Panc1 (cell line): ENCODE measurements at regions not wholly inside any gene's neighbourhood (a gene's known extent, or its start where the extent isn't known, plus 50 kb on each side); places are given as distances from the start of the nearest gene placed in this dataset.

Experiments used
- ATAC-seq: fragments of 200-7000 bp; cut with Tn5 transposase; 2 replicates; pipeline ENCODE4 v1.9.1; 2020; ENCODE audit warnings: mild to moderate bottlenecking, moderate library complexity
- BruUV-seq: library from RNA; stranded (reverse); fragments of 400-500 nt; replicated peaks from 2 replicates; lab custom pipeline; 2021; lab: Mats Ljungman, UMichigan
- CTCF ChIA-PET: fragments of 300-600 bp; sonication (Branson Sonifier 250); formaldehyde crosslinking; loops from one replicate; lab custom pipeline; 2022; ENCODE audit warnings: antibody characterized with exemption; lab: Charles Lee
- POLR2A ChIA-PET: fragments of 300-600 bp; sonication (Branson Sonifier 250); formaldehyde crosslinking; loops from one replicate; lab custom pipeline; 2022; ENCODE audit warnings: antibody characterized with exemption; lab: Charles Lee
- DNase-seq: peaks from one replicate; pipeline ENCODE4 v3.0.0-alpha.2; 2010; ENCODE audit warnings: low read depth, low spot score
- H3K27ac ChIP-seq: 2 replicates; pipeline ENCODE4 v1.5.1; 2011; ENCODE audit warnings: mild to moderate bottlenecking, low read length, inconsistent platforms
- H3K27me3 ChIP-seq: fragments of 200-500 bp; sonication (Bioruptor generic); 2 replicates; pipeline ENCODE4 v1.6.0; 2014; ENCODE audit warnings: low read length, inconsistent platforms; ENCODE audit not compliant: control insufficient read depth, insufficient read depth
- H3K36me3 ChIP-seq: fragments of 200-500 bp; sonication (Bioruptor generic); 2 replicates; pipeline ENCODE4 v1.5.1; 2014; ENCODE audit warnings: inconsistent platforms, mild to moderate bottlenecking, low read length, moderate library complexity; ENCODE audit not compliant: control insufficient read depth, insufficient read depth
- H3K4me1 ChIP-seq: 2 replicates; pipeline ENCODE4 v1.5.1; 2011; ENCODE audit warnings: inconsistent platforms, mild to moderate bottlenecking, low read length, moderate library complexity; ENCODE audit not compliant: control insufficient read depth, insufficient read depth
- H3K4me3 ChIP-seq, 2 experiments: 2 replicates each; pipeline ENCODE4 v1.5.1; 2011 to 2012; ENCODE audit warnings: low read depth in 2 of 2, low read length in 2 of 2, mild to moderate bottlenecking in 2 of 2, inconsistent platforms in 1 of 2, moderate library complexity in 1 of 2
- H3K9me3 ChIP-seq: fragments of 200-500 bp; sonication (Bioruptor generic); 2 replicates; pipeline ENCODE4 v1.5.1; 2014; ENCODE audit warnings: low read depth, mild to moderate bottlenecking, inconsistent platforms, low read length, moderate library complexity; ENCODE audit not compliant: control insufficient read depth, insufficient read depth
- POLR2AphosphoS5 ChIP-seq: IDR thresholded peaks from 2 replicates; pipeline ENCODE4 v1.6.1; 2012; ENCODE audit warnings: mild to moderate bottlenecking, low read depth, low read length, moderate library complexity
- SIN3A ChIP-seq: IDR thresholded peaks from 2 replicates; pipeline ENCODE4 v1.6.1; 2012; ENCODE audit warnings: low read depth, mild to moderate bottlenecking, low read length, moderate library complexity, borderline replicate concordance; ENCODE audit not compliant: insufficient read depth
- TCF7L2 ChIP-seq: IDR thresholded peaks from 2 replicates; pipeline ENCODE4 v1.6.1; 2011; ENCODE audit warnings: mild to moderate bottlenecking, low read depth, low read length, inconsistent platforms
- in situ Hi-C: cut with HindIII; loops from 2 replicates; pipeline ENCODE4 v1.10.0; 2016; ENCODE audit warnings: low sequenced_read_pairs, low pct_unique_long_range_greater_than_20kb
- intact Hi-C: fragments of 100-400 bp; cut with micrococcal nuclease; formaldehyde crosslinking; loops from one replicate; pipeline ENCODE4 v1.10.0; 2022; ENCODE audit not compliant: unreplicated experiment
- TF ChIP-seq, protein P1 (sequence below), 2 experiments: IDR thresholded peaks; 2 replicates each; pipeline ENCODE4 v1.6.1; 2011 to 2012; ENCODE audit warnings: low read depth in 2 of 2, control low read depth in 1 of 2, low read length in 1 of 2, mild to moderate bottlenecking in 1 of 2, moderate library complexity in 1 of 2; ENCODE audit not compliant: insufficient read depth in 1 of 2
- TF ChIP-seq, protein P2 (sequence below): fragments of 450-650 bp; IDR thresholded peaks from 2 replicates; pipeline ENCODE4 v1.5.1; 2017; ENCODE audit warnings: mild to moderate bottlenecking

DNA sequence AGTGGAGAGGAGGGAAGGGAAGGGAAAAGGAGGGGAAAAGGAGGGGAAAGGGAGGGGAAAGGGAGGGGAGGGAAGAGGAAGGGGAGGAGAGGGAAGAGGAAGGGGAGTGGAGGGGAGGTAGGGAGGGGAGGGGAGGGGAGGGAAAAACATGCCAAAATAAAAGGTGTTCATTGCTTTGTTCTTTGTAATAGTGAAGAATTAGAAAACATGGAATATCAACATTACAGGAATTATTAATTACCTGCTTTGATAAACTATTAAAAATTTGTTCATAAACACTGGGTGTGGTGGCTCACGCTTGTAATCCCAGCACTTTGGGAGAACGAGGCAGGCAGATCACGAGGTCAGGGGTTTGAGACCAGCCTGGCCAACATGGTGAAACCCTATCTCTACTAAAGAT lies 579.2 kb downstream of the MED13L start:
- in situ Hi-C loops = no loop called here
- Histone ChIP-seq H3K4me3 (no peak overlapping the region), H3K27ac (no peak overlapping the region), H3K27me3 (no peaks in the 10 kb centered on the region), H3K36me3 (no peaks in the 10 kb centered on the region), H3K9me3 (no peaks in the 10 kb centered on the region), H3K4me1 (no peaks in the 10 kb centered on the region)
- no TSS peak for BruUV-seq
- ChIA-PET POLR2A (interaction anchor here (0.6 kb wide), 1 partner anchor 59 kb away, joined by 4 read pairs; no protein-coding TSS in a partner anchor), CTCF (interaction anchor here (0.6 kb wide), 1 partner anchor 34 kb away, joined by 12 read pairs; no protein-coding TSS in a partner anchor)
- intact Hi-C loops = no loop called here
- TF ChIP-seq, protein P1, sequence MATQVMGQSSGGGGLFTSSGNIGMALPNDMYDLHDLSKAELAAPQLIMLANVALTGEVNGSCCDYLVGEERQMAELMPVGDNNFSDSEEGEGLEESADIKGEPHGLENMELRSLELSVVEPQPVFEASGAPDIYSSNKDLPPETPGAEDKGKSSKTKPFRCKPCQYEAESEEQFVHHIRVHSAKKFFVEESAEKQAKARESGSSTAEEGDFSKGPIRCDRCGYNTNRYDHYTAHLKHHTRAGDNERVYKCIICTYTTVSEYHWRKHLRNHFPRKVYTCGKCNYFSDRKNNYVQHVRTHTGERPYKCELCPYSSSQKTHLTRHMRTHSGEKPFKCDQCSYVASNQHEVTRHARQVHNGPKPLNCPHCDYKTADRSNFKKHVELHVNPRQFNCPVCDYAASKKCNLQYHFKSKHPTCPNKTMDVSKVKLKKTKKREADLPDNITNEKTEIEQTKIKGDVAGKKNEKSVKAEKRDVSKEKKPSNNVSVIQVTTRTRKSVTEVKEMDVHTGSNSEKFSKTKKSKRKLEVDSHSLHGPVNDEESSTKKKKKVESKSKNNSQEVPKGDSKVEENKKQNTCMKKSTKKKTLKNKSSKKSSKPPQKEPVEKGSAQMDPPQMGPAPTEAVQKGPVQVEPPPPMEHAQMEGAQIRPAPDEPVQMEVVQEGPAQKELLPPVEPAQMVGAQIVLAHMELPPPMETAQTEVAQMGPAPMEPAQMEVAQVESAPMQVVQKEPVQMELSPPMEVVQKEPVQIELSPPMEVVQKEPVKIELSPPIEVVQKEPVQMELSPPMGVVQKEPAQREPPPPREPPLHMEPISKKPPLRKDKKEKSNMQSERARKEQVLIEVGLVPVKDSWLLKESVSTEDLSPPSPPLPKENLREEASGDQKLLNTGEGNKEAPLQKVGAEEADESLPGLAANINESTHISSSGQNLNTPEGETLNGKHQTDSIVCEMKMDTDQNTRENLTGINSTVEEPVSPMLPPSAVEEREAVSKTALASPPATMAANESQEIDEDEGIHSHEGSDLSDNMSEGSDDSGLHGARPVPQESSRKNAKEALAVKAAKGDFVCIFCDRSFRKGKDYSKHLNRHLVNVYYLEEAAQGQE (IDR thresholded peaks at IDR 0.05; ENCODE audit: insufficient read depth in 1 of 2, low read depth in 2 of 2, low read length in 1 of 2) = no peak
- TF ChIP-seq POLR2AphosphoS5 = no peak
- TF ChIP-seq, protein P2, sequence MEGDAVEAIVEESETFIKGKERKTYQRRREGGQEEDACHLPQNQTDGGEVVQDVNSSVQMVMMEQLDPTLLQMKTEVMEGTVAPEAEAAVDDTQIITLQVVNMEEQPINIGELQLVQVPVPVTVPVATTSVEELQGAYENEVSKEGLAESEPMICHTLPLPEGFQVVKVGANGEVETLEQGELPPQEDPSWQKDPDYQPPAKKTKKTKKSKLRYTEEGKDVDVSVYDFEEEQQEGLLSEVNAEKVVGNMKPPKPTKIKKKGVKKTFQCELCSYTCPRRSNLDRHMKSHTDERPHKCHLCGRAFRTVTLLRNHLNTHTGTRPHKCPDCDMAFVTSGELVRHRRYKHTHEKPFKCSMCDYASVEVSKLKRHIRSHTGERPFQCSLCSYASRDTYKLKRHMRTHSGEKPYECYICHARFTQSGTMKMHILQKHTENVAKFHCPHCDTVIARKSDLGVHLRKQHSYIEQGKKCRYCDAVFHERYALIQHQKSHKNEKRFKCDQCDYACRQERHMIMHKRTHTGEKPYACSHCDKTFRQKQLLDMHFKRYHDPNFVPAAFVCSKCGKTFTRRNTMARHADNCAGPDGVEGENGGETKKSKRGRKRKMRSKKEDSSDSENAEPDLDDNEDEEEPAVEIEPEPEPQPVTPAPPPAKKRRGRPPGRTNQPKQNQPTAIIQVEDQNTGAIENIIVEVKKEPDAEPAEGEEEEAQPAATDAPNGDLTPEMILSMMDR = no peak
- no peak for TF ChIP-seq SIN3A
- TF ChIP-seq TCF7L2 = no peak
- ATAC-seq (no peak), DNase-seq (no peak)

DNA sequence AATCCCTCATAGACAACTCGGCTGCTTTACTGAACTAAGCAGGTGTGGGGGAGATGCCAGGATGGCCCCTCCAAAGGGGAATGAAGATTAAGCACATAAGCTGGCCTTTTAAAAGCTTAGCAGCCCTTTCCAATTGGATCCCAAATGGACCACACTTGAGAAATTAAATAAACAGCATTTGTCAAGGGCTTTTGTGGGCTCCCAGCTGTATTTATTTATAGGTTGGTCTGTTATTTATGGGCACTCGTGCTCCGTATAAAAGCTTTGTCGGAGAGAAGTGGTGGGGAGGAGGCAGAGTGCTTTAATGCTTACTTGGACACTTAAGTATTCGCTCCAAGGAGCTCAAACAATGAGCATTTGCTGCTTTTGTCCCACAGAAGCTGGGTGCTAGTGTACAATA lies 580.2 kb downstream of the MED13L start:
- H3K4me3 ChIP-seq = no peak overlapping the region
- H3K27ac ChIP-seq = no peak overlapping the region
- in situ Hi-C loops (no loop called here), intact Hi-C loops (no loop called here)
- POLR2A ChIA-PET = no interaction called here
- H3K4me1 ChIP-seq = no peaks in the 10 kb centered on the region
- TF ChIP-seq TCF7L2 (no peak), SIN3A (no peak), POLR2AphosphoS5 (no peak)
- TF ChIP-seq, protein P2 = no peak
- TF ChIP-seq, protein P1 (IDR thresholded peaks at IDR 0.05; ENCODE audit: insufficient read depth in 1 of 2, low read depth in 2 of 2, low read length in 1 of 2) = no peak
- ATAC-seq (no peak), DNase-seq (no peak)
- no peaks in the 10 kb centered on the region for H3K9me3 ChIP-seq
- CTCF ChIA-PET = no interaction called here
- no TSS peak for BruUV-seq
- H3K36me3 ChIP-seq = no peaks in the 10 kb centered on the region
- H3K27me3 ChIP-seq = no peaks in the 10 kb centered on the region; the same call in 1 of the 2 replicates
